GM12878 (cell line): ENCODE measurements at regions not wholly inside any gene's neighbourhood (a gene's known extent, or its start where the extent isn't known, plus 50 kb on each side); places are given as distances from the start of the nearest gene placed in this dataset.
A peak's percentile ranks its signal among the peaks of the same experiment; 100 is the strongest.

Experiments
- ATAC-seq: fragments of 200-7000 bp; cut with Tn5 transposase; 3 replicates; pipeline ENCODE4 v1.9.1; 2020; ENCODE audit warnings: mild to moderate bottlenecking, moderate library complexity
- BruUV-seq: library from RNA; stranded (reverse); fragments of 400-500 nt; replicated peaks from 2 replicates; lab custom pipeline; 2021; lab: Mats Ljungman, UMichigan
- CTCF ChIA-PET: fragments of 300-600 bp; sonication (Branson Sonifier 250); formaldehyde crosslinking; extraction: SDS; loops from one replicate; lab custom pipeline; 2021; ENCODE audit warnings: inconsistent platforms; lab: Yijun Ruan, JAX
- POLR2A ChIA-PET: fragments of 350-600 bp; formaldehyde crosslinking; extraction: SDS; loops from one replicate; lab custom pipeline; 2021; ENCODE audit warnings: inconsistent platforms; lab: Charles Lee
- RAD21 ChIA-PET: fragments of 300-600 bp; sonication (Branson Sonifier 250); formaldehyde crosslinking; loops from one replicate; lab custom pipeline; 2023; ENCODE audit warnings: antibody characterized with exemption; ENCODE audit not compliant: unreplicated experiment; lab: Charles Lee
- SMC1A ChIA-PET: fragments of 300-600 bp; sonication (Branson Sonifier 250); formaldehyde crosslinking; loops from one replicate; lab custom pipeline; 2023; ENCODE audit not compliant: unreplicated experiment, uncharacterized antibody; lab: Charles Lee
- DNase-seq: peaks from one replicate; pipeline ENCODE4 v3.0.0-alpha.2; 2011; ENCODE audit warnings: low read depth, low spot score
- FAIRE-seq: peaks from 3 replicates; lab custom pipeline; 2011; peaks lifted over from hg19 to GRCh38; lab: Jason Lieb, UNC
- H2AFZ ChIP-seq: 2 replicates; pipeline ENCODE4 v1.6.0; 2011; ENCODE audit warnings: low read depth, low read length, control low read depth; ENCODE audit not compliant: control insufficient read depth
- H3K27ac ChIP-seq: 2 replicates; pipeline ENCODE4 v1.5.1; 2011; ENCODE audit warnings: control low read depth; ENCODE audit not compliant: control insufficient read depth, insufficient read depth
- H3K27me3 ChIP-seq, 2 experiments: replicated peaks in 1 of 2; 2 replicates each; pipeline versions ENCODE4 v1.6.0 to v1.6.1; 2011; ENCODE audit warnings: low read length in 1 of 2; ENCODE audit not compliant: control insufficient read depth in 2 of 2, insufficient read depth in 2 of 2
- H3K36me3 ChIP-seq, 2 experiments: 2 replicates each; pipeline ENCODE4 v1.5.1; 2011; ENCODE audit warnings: low read length in 1 of 2; ENCODE audit not compliant: control insufficient read depth in 2 of 2, insufficient read depth in 2 of 2
- H3K4me1 ChIP-seq: 2 replicates; pipeline ENCODE4 v1.6.1; 2011; ENCODE audit warnings: mild to moderate bottlenecking, low read length, moderate library complexity, mixed read lengths; ENCODE audit not compliant: control insufficient read depth, insufficient read depth
- H3K4me2 ChIP-seq: 2 replicates; pipeline ENCODE4 v1.6.0; 2011; ENCODE audit warnings: control low read depth; ENCODE audit not compliant: control insufficient read depth, insufficient read depth
- H3K4me3 ChIP-seq: fragments of 200-600 bp; sonication (generic); 2 replicates; pipeline ENCODE4 v1.5.1; 2016
- H3K79me2 ChIP-seq: 2 replicates; pipeline ENCODE4 v1.6.0; 2011; ENCODE audit warnings: low read length; ENCODE audit not compliant: control insufficient read depth, insufficient read depth
- H3K9ac ChIP-seq: 2 replicates; pipeline ENCODE4 v1.8.0; 2011; ENCODE audit warnings: low read length, control low read depth, mixed read lengths; ENCODE audit not compliant: control insufficient read depth, insufficient read depth
- H3K9me3 ChIP-seq: replicated peaks from 3 replicates; pipeline ENCODE4 v1.5.1; 2011; ENCODE audit warnings: mild to moderate bottlenecking, low read length; ENCODE audit not compliant: control insufficient read depth, insufficient read depth
- H4K20me1 ChIP-seq: 2 replicates; pipeline ENCODE4 v1.6.0; 2011; ENCODE audit not compliant: control insufficient read depth, insufficient read depth
- CHD2 ChIP-seq: IDR thresholded peaks from 2 replicates; pipeline ENCODE4 v1.6.1; 2011; ENCODE audit warnings: low read depth, low read length, improper control_type of control experiment, borderline replicate concordance
- POLR2A ChIP-seq: IDR thresholded peaks from 2 replicates; pipeline ENCODE4 v1.6.1; 2011; ENCODE audit warnings: low read depth, mild to moderate bottlenecking, low read length
- SMAD1 ChIP-seq: fragments of 450-650 bp; IDR thresholded peaks from 2 replicates; pipeline ENCODE4 v1.6.1; 2018; ENCODE audit warnings: mild to moderate bottlenecking, low read depth; ENCODE audit not compliant: partially characterized antibody
- TBL1XR1 ChIP-seq: IDR thresholded peaks from 2 replicates; pipeline ENCODE4 v1.6.1; 2012; ENCODE audit warnings: low read depth, low read length, improper control_type of control experiment
- TCF3 ChIP-seq: IDR thresholded peaks from 2 replicates; pipeline ENCODE4 v1.6.1; 2012; ENCODE audit warnings: low read depth, mild to moderate bottlenecking, low read length, borderline replicate concordance; ENCODE audit not compliant: insufficient read depth
- ZNF622 ChIP-seq: fragments of 450-650 bp; IDR thresholded peaks from 2 replicates; pipeline ENCODE4 v1.6.1; 2017; ENCODE audit warnings: mild to moderate bottlenecking, inconsistent platforms
- WGBS: methylation state at CpG from one replicate; pipeline ENCODE4 v1.1.6; 2016; ENCODE audit warnings: low lambda C conversion rate; ENCODE audit not compliant: insufficient replicate concordance, insufficient coverage; ENCODE audit errors: missing lambda C conversion rate; 5-methylcytosine and 5-hydroxymethylcytosine counted together
- in situ Hi-C: fragments of 300-500 bp; cut with MboI; formaldehyde crosslinking; loops from 9 replicates; pipeline ENCODE4 v1.14.3; 2018; ENCODE audit warnings: mixed read lengths
- intact Hi-C: fragments of 100-400 bp; cut with micrococcal nuclease; formaldehyde crosslinking; loops from one replicate; pipeline ENCODE4 v1.14.2; 2022; ENCODE audit not compliant: unreplicated experiment
- TF ChIP-seq, protein P1 (sequence below): IDR thresholded peaks from 2 replicates; pipeline ENCODE4 v1.6.1; 2012; ENCODE audit warnings: low read depth, low read length, improper control_type of control experiment
- TF ChIP-seq, protein P2 (sequence below): IDR thresholded peaks from 2 replicates; pipeline ENCODE4 v1.6.1; 2011; ENCODE audit warnings: mild to moderate bottlenecking, low read depth, low read length, moderate library complexity; ENCODE audit not compliant: insufficient replicate concordance
- TF ChIP-seq, protein P3 (sequence below): fragments of 450-650 bp; IDR thresholded peaks from 2 replicates; pipeline ENCODE4 v1.6.1; 2017; ENCODE audit warnings: mild to moderate bottlenecking, moderate library complexity
- TF ChIP-seq, protein P4 (sequence below): IDR thresholded peaks from 2 replicates; pipeline ENCODE4 v1.6.1; 2012; ENCODE audit warnings: improper control_type of control experiment, low read depth, low read length; ENCODE audit not compliant: insufficient replicate concordance

DNA sequence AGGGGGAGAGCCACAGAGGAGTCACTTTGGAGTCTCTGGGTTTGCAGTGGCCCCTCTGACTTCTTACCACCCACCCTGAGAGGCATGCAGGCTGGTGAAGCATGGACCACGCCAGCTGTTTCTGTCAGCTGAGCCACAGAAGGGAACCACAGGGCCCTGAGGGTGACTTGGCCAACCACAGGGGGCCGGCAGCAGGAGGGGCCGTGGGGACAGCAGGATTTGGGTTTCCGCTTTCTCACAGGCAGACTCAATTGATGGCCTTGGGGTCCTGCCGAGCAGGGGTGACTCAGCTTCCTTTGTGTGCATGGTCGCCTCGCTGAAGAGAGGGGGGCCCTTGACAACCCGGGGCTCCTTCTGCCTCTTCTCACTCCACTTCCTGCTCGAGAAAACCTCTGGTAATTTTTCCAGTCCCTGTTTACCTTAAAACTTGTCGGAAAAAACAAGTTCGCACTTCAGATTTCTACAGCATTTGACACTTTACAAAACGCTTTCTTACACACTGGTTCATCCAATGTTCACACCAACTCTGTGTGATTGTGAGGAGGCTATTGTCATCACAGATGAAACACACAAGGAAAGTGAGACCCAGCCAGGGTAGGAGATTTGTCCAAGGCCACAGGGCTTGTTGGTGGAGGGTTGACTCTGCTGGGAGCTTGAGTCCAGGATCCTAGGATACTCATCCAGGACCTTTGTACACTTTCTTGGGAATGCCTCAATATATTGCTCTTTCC, 311.2 kb downstream of the LPIN1 start:
- ChIA-PET POLR2A (interaction anchor here (0.9 to 2.4 kb wide), 5 partner anchors 13 to 194 kb away, joined by 3 to 6 read pairs (median 3); no protein-coding TSS in a partner anchor), RAD21 (interaction anchor here (0.7 to 2.5 kb wide), 16 partner anchors 12 to 664 kb away, joined by 3 to 18 read pairs (median 3); no protein-coding TSS in a partner anchor), SMC1A (interaction anchor here (0.6 to 3.4 kb wide), 26 partner anchors 9 to 659 kb away, joined by 3 to 12 read pairs (median 4); partner anchors contain the start of gene TRIB2), CTCF (interaction anchor here (0.7 to 1.5 kb wide), 5 partner anchors 9 to 194 kb away, joined by 3 to 7 read pairs (median 4); no protein-coding TSS in a partner anchor)
- H3K36me3 ChIP-seq: no peaks in the 10 kb centered on the region; a peak in 2 of 4 replicates
- ATAC-seq (peak; percentile 95), DNase-seq (peak; percentile 89), FAIRE-seq (peak; percentile 66)
- no peaks in the 10 kb centered on the region for H3K79me2 ChIP-seq
- H3K9me3 ChIP-seq: peaks cover 3% of the 10 kb centered on the region; the same call in 1 of the 3 replicates
- no peaks in the 10 kb centered on the region for H3K27me3 ChIP-seq
- H3K27ac ChIP-seq: peak overlapping the region; percentile 45
- BruUV-seq: no TSS peak
- intact Hi-C loops (loop anchor here (1.0 kb wide), 1 partner anchor 25 kb away; no protein-coding TSS in a partner anchor), in situ Hi-C loops (no loop called here)
- no peaks in the 10 kb centered on the region for H4K20me1 ChIP-seq
- H3K4me3 ChIP-seq: no peak overlapping the region
- peak overlapping the region; percentile 62 for H3K4me2 ChIP-seq
- peak overlapping the region; percentile 22 for H2AFZ ChIP-seq
- peaks cover 17% of the 10 kb centered on the region for H3K4me1 ChIP-seq
- WGBS: under 1% methylated on average over 11 of the region's 12 CpGs
- H3K9ac ChIP-seq: no peak overlapping the region
- TF ChIP-seq, protein P1, sequence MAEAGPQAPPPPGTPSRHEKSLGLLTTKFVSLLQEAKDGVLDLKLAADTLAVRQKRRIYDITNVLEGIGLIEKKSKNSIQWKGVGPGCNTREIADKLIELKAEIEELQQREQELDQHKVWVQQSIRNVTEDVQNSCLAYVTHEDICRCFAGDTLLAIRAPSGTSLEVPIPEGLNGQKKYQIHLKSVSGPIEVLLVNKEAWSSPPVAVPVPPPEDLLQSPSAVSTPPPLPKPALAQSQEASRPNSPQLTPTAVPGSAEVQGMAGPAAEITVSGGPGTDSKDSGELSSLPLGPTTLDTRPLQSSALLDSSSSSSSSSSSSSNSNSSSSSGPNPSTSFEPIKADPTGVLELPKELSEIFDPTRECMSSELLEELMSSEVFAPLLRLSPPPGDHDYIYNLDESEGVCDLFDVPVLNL: no peak
- TF ChIP-seq SMAD1: peak; percentile 49
- 0 out of 2 replicates have a peak, but pooled peaks have one; percentile 21 for TF ChIP-seq TBL1XR1
- TF ChIP-seq, protein P2, sequence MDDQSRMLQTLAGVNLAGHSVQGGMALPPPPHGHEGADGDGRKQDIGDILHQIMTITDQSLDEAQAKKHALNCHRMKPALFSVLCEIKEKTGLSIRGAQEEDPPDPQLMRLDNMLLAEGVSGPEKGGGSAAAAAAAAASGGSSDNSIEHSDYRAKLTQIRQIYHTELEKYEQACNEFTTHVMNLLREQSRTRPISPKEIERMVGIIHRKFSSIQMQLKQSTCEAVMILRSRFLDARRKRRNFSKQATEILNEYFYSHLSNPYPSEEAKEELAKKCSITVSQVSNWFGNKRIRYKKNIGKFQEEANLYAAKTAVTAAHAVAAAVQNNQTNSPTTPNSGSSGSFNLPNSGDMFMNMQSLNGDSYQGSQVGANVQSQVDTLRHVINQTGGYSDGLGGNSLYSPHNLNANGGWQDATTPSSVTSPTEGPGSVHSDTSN: peak; percentile 35
- TF ChIP-seq, protein P3, sequence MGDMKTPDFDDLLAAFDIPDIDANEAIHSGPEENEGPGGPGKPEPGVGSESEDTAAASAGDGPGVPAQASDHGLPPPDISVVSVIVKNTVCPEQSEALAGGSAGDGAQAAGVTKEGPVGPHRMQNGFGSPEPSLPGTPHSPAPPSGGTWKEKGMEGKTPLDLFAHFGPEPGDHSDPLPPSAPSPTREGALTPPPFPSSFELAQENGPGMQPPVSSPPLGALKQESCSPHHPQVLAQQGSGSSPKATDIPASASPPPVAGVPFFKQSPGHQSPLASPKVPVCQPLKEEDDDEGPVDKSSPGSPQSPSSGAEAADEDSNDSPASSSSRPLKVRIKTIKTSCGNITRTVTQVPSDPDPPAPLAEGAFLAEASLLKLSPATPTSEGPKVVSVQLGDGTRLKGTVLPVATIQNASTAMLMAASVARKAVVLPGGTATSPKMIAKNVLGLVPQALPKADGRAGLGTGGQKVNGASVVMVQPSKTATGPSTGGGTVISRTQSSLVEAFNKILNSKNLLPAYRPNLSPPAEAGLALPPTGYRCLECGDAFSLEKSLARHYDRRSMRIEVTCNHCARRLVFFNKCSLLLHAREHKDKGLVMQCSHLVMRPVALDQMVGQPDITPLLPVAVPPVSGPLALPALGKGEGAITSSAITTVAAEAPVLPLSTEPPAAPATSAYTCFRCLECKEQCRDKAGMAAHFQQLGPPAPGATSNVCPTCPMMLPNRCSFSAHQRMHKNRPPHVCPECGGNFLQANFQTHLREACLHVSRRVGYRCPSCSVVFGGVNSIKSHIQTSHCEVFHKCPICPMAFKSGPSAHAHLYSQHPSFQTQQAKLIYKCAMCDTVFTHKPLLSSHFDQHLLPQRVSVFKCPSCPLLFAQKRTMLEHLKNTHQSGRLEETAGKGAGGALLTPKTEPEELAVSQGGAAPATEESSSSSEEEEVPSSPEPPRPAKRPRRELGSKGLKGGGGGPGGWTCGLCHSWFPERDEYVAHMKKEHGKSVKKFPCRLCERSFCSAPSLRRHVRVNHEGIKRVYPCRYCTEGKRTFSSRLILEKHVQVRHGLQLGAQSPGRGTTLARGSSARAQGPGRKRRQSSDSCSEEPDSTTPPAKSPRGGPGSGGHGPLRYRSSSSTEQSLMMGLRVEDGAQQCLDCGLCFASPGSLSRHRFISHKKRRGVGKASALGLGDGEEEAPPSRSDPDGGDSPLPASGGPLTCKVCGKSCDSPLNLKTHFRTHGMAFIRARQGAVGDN: peak; percentile 77
- TF ChIP-seq, protein P4, sequence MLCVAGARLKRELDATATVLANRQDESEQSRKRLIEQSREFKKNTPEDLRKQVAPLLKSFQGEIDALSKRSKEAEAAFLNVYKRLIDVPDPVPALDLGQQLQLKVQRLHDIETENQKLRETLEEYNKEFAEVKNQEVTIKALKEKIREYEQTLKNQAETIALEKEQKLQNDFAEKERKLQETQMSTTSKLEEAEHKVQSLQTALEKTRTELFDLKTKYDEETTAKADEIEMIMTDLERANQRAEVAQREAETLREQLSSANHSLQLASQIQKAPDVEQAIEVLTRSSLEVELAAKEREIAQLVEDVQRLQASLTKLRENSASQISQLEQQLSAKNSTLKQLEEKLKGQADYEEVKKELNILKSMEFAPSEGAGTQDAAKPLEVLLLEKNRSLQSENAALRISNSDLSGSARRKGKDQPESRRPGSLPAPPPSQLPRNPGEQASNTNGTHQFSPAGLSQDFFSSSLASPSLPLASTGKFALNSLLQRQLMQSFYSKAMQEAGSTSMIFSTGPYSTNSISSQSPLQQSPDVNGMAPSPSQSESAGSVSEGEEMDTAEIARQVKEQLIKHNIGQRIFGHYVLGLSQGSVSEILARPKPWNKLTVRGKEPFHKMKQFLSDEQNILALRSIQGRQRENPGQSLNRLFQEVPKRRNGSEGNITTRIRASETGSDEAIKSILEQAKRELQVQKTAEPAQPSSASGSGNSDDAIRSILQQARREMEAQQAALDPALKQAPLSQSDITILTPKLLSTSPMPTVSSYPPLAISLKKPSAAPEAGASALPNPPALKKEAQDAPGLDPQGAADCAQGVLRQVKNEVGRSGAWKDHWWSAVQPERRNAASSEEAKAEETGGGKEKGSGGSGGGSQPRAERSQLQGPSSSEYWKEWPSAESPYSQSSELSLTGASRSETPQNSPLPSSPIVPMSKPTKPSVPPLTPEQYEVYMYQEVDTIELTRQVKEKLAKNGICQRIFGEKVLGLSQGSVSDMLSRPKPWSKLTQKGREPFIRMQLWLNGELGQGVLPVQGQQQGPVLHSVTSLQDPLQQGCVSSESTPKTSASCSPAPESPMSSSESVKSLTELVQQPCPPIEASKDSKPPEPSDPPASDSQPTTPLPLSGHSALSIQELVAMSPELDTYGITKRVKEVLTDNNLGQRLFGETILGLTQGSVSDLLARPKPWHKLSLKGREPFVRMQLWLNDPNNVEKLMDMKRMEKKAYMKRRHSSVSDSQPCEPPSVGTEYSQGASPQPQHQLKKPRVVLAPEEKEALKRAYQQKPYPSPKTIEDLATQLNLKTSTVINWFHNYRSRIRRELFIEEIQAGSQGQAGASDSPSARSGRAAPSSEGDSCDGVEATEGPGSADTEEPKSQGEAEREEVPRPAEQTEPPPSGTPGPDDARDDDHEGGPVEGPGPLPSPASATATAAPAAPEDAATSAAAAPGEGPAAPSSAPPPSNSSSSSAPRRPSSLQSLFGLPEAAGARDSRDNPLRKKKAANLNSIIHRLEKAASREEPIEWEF: peak; percentile 81
- TF ChIP-seq CHD2: 0 out of 2 replicates have a peak, but pooled peaks have one; percentile 19
- TF ChIP-seq POLR2A: no peak
- TF ChIP-seq TCF3: peak; percentile 87
- TF ChIP-seq ZNF622: no peak
